H1 (cell line): ENCODE measurements at regions not wholly inside any gene's neighbourhood (a gene's known extent, or its start where the extent isn't known, plus 50 kb on each side); places are given as distances from the start of the nearest gene placed in this dataset.

Source experiments
- CTCF ChIA-PET: fragments of 300-600 bp; sonication (Branson Sonifier 250); formaldehyde crosslinking; loops from one replicate; lab custom pipeline; 2021; ENCODE audit not compliant: partially characterized antibody; lab: Charles Lee
- POLR2A ChIA-PET: fragments of 300-600 bp; sonication (Branson Sonifier 250); formaldehyde crosslinking; loops from one replicate; lab custom pipeline; 2021; ENCODE audit warnings: inconsistent platforms; ENCODE audit not compliant: partially characterized antibody; lab: Charles Lee
- DNase-seq, 2 experiments: peaks; one replicate each; pipeline versions ENCODE4 v3.0.0 to v3.0.0-alpha.2; 2010 to 2022; ENCODE audit warnings: low spot score in 2 of 2, low read depth in 1 of 2, mixed read lengths in 1 of 2
- FAIRE-seq: peaks from 2 replicates; lab custom pipeline; 2011; peaks lifted over from hg19 to GRCh38; lab: Jason Lieb, UNC
- H2AFZ ChIP-seq: 2 replicates; pipeline ENCODE4 v1.8.1; 2012; ENCODE audit warnings: low read length, inconsistent platforms
- H2AK5ac ChIP-seq: 2 replicates; pipeline ENCODE4 v1.6.1; 2013; ENCODE audit warnings: low read depth, low read length
- H2BK120ac ChIP-seq: replicated peaks from 2 replicates; pipeline ENCODE3; 2013; ENCODE audit warnings: low read depth, low read length, inconsistent platforms
- H2BK12ac ChIP-seq: 2 replicates; pipeline ENCODE4 v1.6.1; 2013; ENCODE audit warnings: low read depth, low read length
- H2BK15ac ChIP-seq: 2 replicates; pipeline ENCODE4 v1.6.1; 2013; ENCODE audit warnings: low read length
- H2BK20ac ChIP-seq: 2 replicates; pipeline ENCODE4 v1.6.1; 2013; ENCODE audit warnings: low read length
- H2BK5ac ChIP-seq: 2 replicates; pipeline ENCODE4 v1.6.1; 2013; ENCODE audit warnings: low read depth, low read length
- H3K14ac ChIP-seq: 2 replicates; pipeline ENCODE4 v1.6.1; 2013; ENCODE audit warnings: inconsistent platforms; ENCODE audit not compliant: insufficient read length
- H3K18ac ChIP-seq: 2 replicates; pipeline ENCODE4 v1.6.1; 2013; ENCODE audit warnings: low read length; ENCODE audit errors: extremely low read depth
- H3K23ac ChIP-seq: 2 replicates; pipeline ENCODE4 v1.6.1; 2013; ENCODE audit warnings: inconsistent platforms; ENCODE audit not compliant: insufficient read length
- H3K23me2 ChIP-seq: 2 replicates; pipeline ENCODE4 v1.6.1; 2013; ENCODE audit warnings: low read depth, low read length
- H3K27ac ChIP-seq: 2 replicates; pipeline ENCODE4 v1.6.1; 2011; ENCODE audit warnings: low read depth, low read length, inconsistent platforms
- H3K27me3 ChIP-seq, 4 experiments: replicated peaks in 1 of 4; 1 replicate in 1 of 4; 2 replicates in 3 of 4; pipeline versions ENCODE4 v1.6.1 to v1.8.1; 2011 to 2013; ENCODE audit warnings: low read length in 3 of 4, mild to moderate bottlenecking in 3 of 4, inconsistent platforms in 2 of 4, mixed read lengths in 2 of 4, moderate library complexity in 1 of 4; ENCODE audit not compliant: control insufficient read depth in 3 of 4, insufficient read depth in 3 of 4; ENCODE audit errors: extremely low read depth in 1 of 4
- H3K36me3 ChIP-seq, 4 experiments: 2 replicates each; pipeline versions ENCODE4 v1.6.1 to v1.8.1; 2011 to 2013; ENCODE audit warnings: mild to moderate bottlenecking in 4 of 4, low read length in 3 of 4, moderate library complexity in 2 of 4, control low read depth in 1 of 4, inconsistent platforms in 1 of 4; ENCODE audit not compliant: insufficient read depth in 4 of 4, control insufficient read depth in 2 of 4
- H3K4ac ChIP-seq: replicated peaks from 2 replicates; pipeline ENCODE3; 2013; ENCODE audit warnings: low read length, low read depth, mixed read lengths, inconsistent platforms; ENCODE audit not compliant: insufficient read length
- H3K4me1 ChIP-seq, 4 experiments: replicated peaks in 1 of 4; 1 replicate in 1 of 4; 2 replicates in 3 of 4; pipeline versions ENCODE4 v1.6.1 to v1.8.1; 2011 to 2013; ENCODE audit warnings: low read length in 3 of 4, inconsistent platforms in 2 of 4, mixed read lengths in 1 of 4; ENCODE audit not compliant: insufficient read depth in 4 of 4, control insufficient read depth in 3 of 4
- H3K4me2 ChIP-seq, 2 experiments: 2 replicates each; pipeline versions ENCODE4 v1.6.1 to v1.8.1; 2011 to 2013; ENCODE audit warnings: low read depth in 2 of 2, low read length in 2 of 2, control low read depth in 1 of 2, inconsistent platforms in 1 of 2, mild to moderate bottlenecking in 1 of 2; ENCODE audit not compliant: insufficient read depth in 1 of 2
- H3K4me3 ChIP-seq, 4 experiments: fragments of 200-600, 300-600 bp in 1 of 4; sonication (generic), shearing (Covaris generic), sonication (Bioruptor Twin) in 1 of 4; 2 replicates each; pipeline versions ENCODE4 v1.5.1 to v1.8.1; 2011 to 2016; ENCODE audit warnings: low read length in 4 of 4, low read depth in 3 of 4, control low read depth in 2 of 4, inconsistent platforms in 2 of 4, mild to moderate bottlenecking in 2 of 4, mixed read lengths in 1 of 4, moderate library complexity in 1 of 4; ENCODE audit not compliant: insufficient read depth in 2 of 4; ENCODE audit errors: extremely low read depth in 1 of 4
- H3K56ac ChIP-seq: replicated peaks from 2 replicates; pipeline ENCODE3; 2013; ENCODE audit warnings: low read depth, mild to moderate bottlenecking, mixed read lengths, low read length, inconsistent platforms; ENCODE audit not compliant: insufficient read length
- H3K79me1 ChIP-seq: 2 replicates; pipeline ENCODE4 v1.6.1; 2013; ENCODE audit warnings: low read depth, low read length, control low read depth
- H3K79me2 ChIP-seq, 2 experiments: 2 replicates each; pipeline versions ENCODE4 v1.6.1 to v1.8.1; 2012 to 2013; ENCODE audit warnings: low read length in 2 of 2, mild to moderate bottlenecking in 2 of 2, inconsistent platforms in 1 of 2; ENCODE audit not compliant: insufficient read depth in 2 of 2, control insufficient read depth in 1 of 2
- H3K9ac ChIP-seq, 4 experiments: replicated peaks in 1 of 4; 1 replicate in 1 of 4; 2 replicates in 3 of 4; pipeline versions ENCODE4 v1.6.1 to v1.8.1; 2011 to 2013; ENCODE audit warnings: low read depth in 3 of 4, low read length in 3 of 4, control low read depth in 2 of 4, mild to moderate bottlenecking in 2 of 4, moderate library complexity in 2 of 4, inconsistent platforms in 1 of 4; ENCODE audit errors: extremely low read depth in 1 of 4
- H3K9me3 ChIP-seq, 2 experiments: 2 replicates each; pipeline versions ENCODE4 v1.6.1 to v1.8.1; 2012 to 2013; ENCODE audit warnings: mild to moderate bottlenecking in 2 of 2, moderate library complexity in 2 of 2, control low read depth in 1 of 2, inconsistent platforms in 1 of 2, low read depth in 1 of 2, low read length in 1 of 2, mixed read lengths in 1 of 2; ENCODE audit not compliant: insufficient read depth in 2 of 2
- H4K20me1 ChIP-seq, 2 experiments: replicated peaks in 1 of 2; 2 replicates each; pipeline versions ENCODE3 to v1.8.1; 2011 to 2013; ENCODE audit warnings: inconsistent platforms in 2 of 2, low read length in 2 of 2, mild to moderate bottlenecking in 1 of 2; ENCODE audit not compliant: insufficient read depth in 2 of 2, control insufficient read depth in 1 of 2
- H4K5ac ChIP-seq: 2 replicates; pipeline ENCODE4 v1.6.1; 2013; ENCODE audit warnings: low read length, low read depth, mixed read lengths, inconsistent platforms; ENCODE audit not compliant: insufficient read length
- H4K8ac ChIP-seq: 2 replicates; pipeline ENCODE4 v1.8.0; 2013; ENCODE audit warnings: mild to moderate bottlenecking, moderate library complexity, low read length, inconsistent platforms; ENCODE audit not compliant: insufficient read depth; ENCODE audit errors: extremely low read depth
- H4K91ac ChIP-seq: replicated peaks from 2 replicates; pipeline ENCODE3; 2013; ENCODE audit warnings: low read length, mixed read lengths, inconsistent platforms; ENCODE audit not compliant: insufficient read length
- CBX5 ChIP-seq: fragments of 300-800, 300-1000 bp; sonication (generic); IDR thresholded peaks from 2 replicates; pipeline ENCODE4 v1.7.1; 2016; ENCODE audit warnings: antibody characterized with exemption, low read length, low read depth
- EZH2 ChIP-seq: fragments of 200-600 bp; sonication (generic); IDR thresholded peaks from 2 replicates; pipeline ENCODE4 v1.7.1; 2012; ENCODE audit warnings: low read depth, mild to moderate bottlenecking, moderate library complexity, low read length, inconsistent platforms; ENCODE audit not compliant: severe bottlenecking
- KDM1A ChIP-seq: fragments of 200-600, 300-600 bp; sonication (generic); IDR thresholded peaks from 2 replicates; pipeline ENCODE4 v1.7.1; 2016; ENCODE audit warnings: mild to moderate bottlenecking, low read length, borderline replicate concordance
- KDM4A ChIP-seq: IDR thresholded peaks from one replicate; pipeline ENCODE4 v1.7.1; 2012; ENCODE audit warnings: low read depth, mild to moderate bottlenecking, moderate library complexity, low read length, inconsistent platforms; ENCODE audit not compliant: severe bottlenecking
- TEAD4 ChIP-seq: IDR thresholded peaks from 2 replicates; pipeline ENCODE4 v1.6.1; 2012; ENCODE audit warnings: low read depth, low read length, inconsistent platforms, mixed read lengths
- WGBS, 2 experiments: shearing (Covaris generic) in 1 of 2; methylation state at CpG; one replicate each; pipeline versions ENCODE4 v1.1.6 to v1.1.7; 2013 to 2015; ENCODE audit warnings: low lambda C conversion rate in 2 of 2, mixed read lengths in 2 of 2, inconsistent platforms in 1 of 2, low coverage in 1 of 2, missing lambda C conversion rate in 1 of 2; ENCODE audit not compliant: insufficient replicate concordance in 2 of 2, insufficient coverage in 1 of 2, insufficient read length in 1 of 2; ENCODE audit errors: extremely low coverage in 1 of 2, missing lambda C conversion rate in 1 of 2; 5-methylcytosine and 5-hydroxymethylcytosine counted together

GRCh38 chr2:52968043-52968442, 799.6 kb upstream of the CHAC2 start:
- no peak overlapping the region for H2BK12ac ChIP-seq
- H3K56ac ChIP-seq: no peak overlapping the region
- ChIA-PET CTCF (no interaction called here), POLR2A (no interaction called here)
- H4K8ac ChIP-seq: no peak overlapping the region
- H3K9ac ChIP-seq: no peak overlapping the region
- no peaks in the 10 kb centered on the region for H3K27me3 ChIP-seq
- no peak overlapping the region for H2BK5ac ChIP-seq
- H3K23me2 ChIP-seq: no peaks in the 10 kb centered on the region
- H3K9me3 ChIP-seq: no peaks in the 10 kb centered on the region; a peak in 1 of 4 replicates
- no peak overlapping the region for H3K4ac ChIP-seq
- H2BK120ac ChIP-seq: no peak overlapping the region
- H3K14ac ChIP-seq: no peak overlapping the region
- no peak overlapping the region for H3K27ac ChIP-seq
- no peak for DNase-seq
- no peak overlapping the region for H2BK15ac ChIP-seq
- H3K23ac ChIP-seq: no peak overlapping the region
- no peak overlapping the region for H2AFZ ChIP-seq
- H3K79me2 ChIP-seq: no peaks in the 10 kb centered on the region
- H3K4me1 ChIP-seq: peaks cover 0 to 5% (median 2%) of the 10 kb centered on the region in 4 experiments; a peak in 2 of 7 replicates
- no peaks in the 10 kb centered on the region for H4K20me1 ChIP-seq
- H4K5ac ChIP-seq: no peak overlapping the region
- no peaks in the 10 kb centered on the region for H3K79me1 ChIP-seq
- H3K4me3 ChIP-seq: no peak overlapping the region
- H2AK5ac ChIP-seq: no peak overlapping the region
- WGBS, 2 experiments: 95% methylated on average over 1 of the region's 1 CpG; no CpG with 5 or more reads in 1 of the 2 experiments
- H3K36me3 ChIP-seq: no peaks in the 10 kb centered on the region
- no peak overlapping the region for H4K91ac ChIP-seq
- H3K4me2 ChIP-seq: no peak overlapping the region
- H2BK20ac ChIP-seq: no peak overlapping the region
- no peak overlapping the region for H3K18ac ChIP-seq
- FAIRE-seq: no peak
- TF ChIP-seq KDM4A (no peak), EZH2 (no peak), CBX5 (no peak), KDM1A (no peak), TEAD4 (no peak)
